NCI-H510A (cell line): ENCODE measurements at regions not wholly inside any gene's neighbourhood (a gene's known extent, or its start where the extent isn't known, plus 50 kb on each side); places are given as distances from the start of the nearest gene placed in this dataset.
"Not testable (repeated sequence)": the region's sequence is repeated elsewhere in the genome, so short reads cannot be mapped to it uniquely, and the experiment has no call there.

Experiments
- DNase-seq: peaks from one replicate; lab custom pipeline; 2025; lab: John Stamatoyannopoulos, UW

- no peak for DNase-seq
These were observed 301.0 kb upstream of the TLE3 start for GRCh38 chr15:70398694-70399093.

- no peak for DNase-seq
These were observed 299.1 kb upstream of the TLE3 start for GRCh38 chr15:70396807-70397206.

- DNase-seq = no peak
These were observed 297.4 kb upstream of the TLE3 start for GRCh38 chr15:70395164-70395563.

GRCh38 chr15:70390723-70391122 is 293.0 kb upstream of the TLE3 start:
- no peak for DNase-seq

GRCh38 chr15:70387993-70388392 is 290.3 kb upstream of the TLE3 start:
- no peak for DNase-seq

- no peak for DNase-seq
These were observed 289.4 kb upstream of the TLE3 start for GRCh38 chr15:70387081-70387480.

GRCh38 chr15:70385711-70386110 is 288.0 kb upstream of the TLE3 start:
- DNase-seq = no peak

GRCh38 chr15:70385052-70385451 is 287.3 kb upstream of the TLE3 start:
- DNase-seq = no peak

GRCh38 chr15:70383856-70384255 is 286.1 kb upstream of the TLE3 start:
- DNase-seq = no peak

GRCh38 chr15:70382762-70383458 is 285.2 kb upstream of the TLE3 start:
- no peak for DNase-seq

- no peak for DNase-seq
These were observed 284.5 kb upstream of the TLE3 start for GRCh38 chr15:70382009-70382749.

- DNase-seq = no peak
These were observed 282.5 kb upstream of the TLE3 start for GRCh38 chr15:70379938-70380883.

GRCh38 chr15:70379134-70379533 is 281.4 kb upstream of the TLE3 start:
- no peak for DNase-seq

- DNase-seq = no peak
These were observed 280.7 kb upstream of the TLE3 start for GRCh38 chr15:70378126-70379031.

- no peak for DNase-seq
These were observed 279.4 kb upstream of the TLE3 start for GRCh38 chr15:70376929-70377691.

GRCh38 chr15:70376031-70376928 is 278.6 kb upstream of the TLE3 start:
- no peak for DNase-seq

GRCh38 chr15:70375586-70375985 is 277.9 kb upstream of the TLE3 start:
- DNase-seq = no peak

GRCh38 chr15:70375006-70375431 is 277.3 kb upstream of the TLE3 start:
- no peak for DNase-seq

- no peak for DNase-seq
These were observed 276.4 kb upstream of the TLE3 start for GRCh38 chr15:70374096-70374495.

- not testable (repeated sequence) for DNase-seq
These were observed 275.7 kb upstream of the TLE3 start for GRCh38 chr15:70373439-70373838.
